Right lobe of liver (tissue), 4 donors: ENCODE measurements at regions not wholly inside any gene's neighbourhood (a gene's known extent, or its start where the extent isn't known, plus 50 kb on each side); places are given as distances from the start of the nearest gene placed in this dataset.

Source experiments
- CTCF ChIP-seq, 4 donors: fragments of 200-600 bp in 3 of 4; fragments of 450-650 bp in 1 of 4; IDR thresholded peaks; one replicate each; pipeline versions ENCODE4 v1.5.1 to v1.8.0; 2016 to 2022; ENCODE audit warnings: antibody characterized with exemption in 4 of 4, mild to moderate bottlenecking in 2 of 4
- POLR2A ChIP-seq: fragments of 450-650 bp; IDR thresholded peaks from one replicate; pipeline ENCODE4 v1.6.1; 2017; ENCODE audit warnings: antibody characterized with exemption, mild to moderate bottlenecking
- donor health status: DM: no; HTN: no; CAD: no.
- donor health status: DM: no; HTN: no; CAD: no.
- donor health status: DM: no; HTN: yes; CAD: no.

DNA sequence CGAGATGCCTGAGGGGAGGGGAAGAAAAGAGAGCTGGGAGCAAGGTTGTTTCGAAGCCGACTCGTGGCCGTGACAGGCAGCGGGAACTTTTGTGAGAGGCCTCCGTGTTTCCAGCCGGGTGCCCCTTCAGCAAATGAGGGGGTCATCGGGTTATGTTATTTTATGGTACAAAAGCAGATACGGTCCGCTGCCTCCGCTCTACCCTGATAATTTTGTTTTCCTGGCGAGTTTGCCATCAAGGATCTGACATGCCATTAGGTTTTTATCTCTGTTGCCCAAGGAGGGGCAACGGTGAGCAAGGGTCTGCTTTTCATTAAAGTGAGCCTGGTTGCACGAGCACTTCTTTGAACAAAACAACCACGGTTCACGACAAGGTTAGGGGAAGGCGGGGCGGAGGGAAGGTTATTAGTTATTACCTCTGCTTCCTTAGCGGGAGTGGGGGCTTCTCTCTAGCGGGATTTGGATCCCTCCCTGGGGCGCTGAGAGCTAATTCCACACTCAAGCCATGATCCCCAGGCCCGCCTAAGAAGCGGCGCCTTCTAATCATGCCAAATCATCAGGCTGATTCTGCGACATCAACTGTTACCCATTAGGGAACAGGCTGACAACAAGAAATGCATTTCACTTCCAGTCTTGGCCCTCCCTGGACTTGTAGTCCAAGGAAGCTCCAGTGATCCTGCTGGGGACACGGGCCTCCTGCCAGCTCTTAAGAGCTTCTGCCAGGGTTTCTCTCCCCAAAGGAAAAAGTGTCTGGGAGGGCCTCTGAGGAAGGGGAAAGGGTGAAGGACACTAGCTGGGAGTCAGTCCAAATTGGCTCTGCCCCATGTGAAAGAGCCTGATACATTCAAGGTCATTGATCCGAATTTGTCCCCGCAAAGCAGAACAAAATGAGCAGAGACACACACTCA, 617.7 kb downstream of the MID1IP1 start:
- TF ChIP-seq CTCF (IDR thresholded peaks at IDR 0.05) (no peak), POLR2A (no peak)
